GM10266 (cell line): ENCODE measurements at regions not wholly inside any gene's neighbourhood (a gene's known extent, or its start where the extent isn't known, plus 50 kb on each side); places are given as distances from the start of the nearest gene placed in this dataset.

Experiments
- DNase-seq: peaks from one replicate; pipeline ENCODE4 v3.0.0; 2012; ENCODE audit errors: extremely low spot score
- CTCF ChIP-seq: IDR thresholded peaks from 2 replicates; pipeline ENCODE4 v1.5.1; 2012; ENCODE audit warnings: mild to moderate bottlenecking, low read depth; ENCODE audit not compliant: control insufficient read depth, insufficient read depth; ENCODE audit errors: missing control alignments

DNA sequence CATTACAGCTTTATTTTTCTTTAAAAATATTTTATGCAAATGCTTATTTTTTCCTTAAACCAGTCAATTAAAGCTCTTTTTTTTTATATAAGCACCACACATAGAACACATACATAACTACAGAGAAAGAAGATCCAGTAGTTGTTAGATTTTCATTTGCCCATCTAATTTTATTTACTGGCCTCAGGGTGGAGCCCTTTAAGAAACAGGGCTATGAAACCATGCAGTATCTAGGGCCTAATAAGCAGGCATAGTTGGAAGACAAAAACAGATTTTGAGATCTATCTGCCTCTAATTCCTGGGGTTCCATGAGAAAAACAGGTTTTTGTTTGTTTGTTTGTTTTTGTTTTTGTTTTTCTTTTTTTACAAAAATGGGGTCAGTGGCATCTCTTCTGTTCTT lies 120.6 kb downstream of the BCHE start:
- no peak for TF ChIP-seq CTCF
- no peak for DNase-seq

- no peak for TF ChIP-seq CTCF
- DNase-seq = no peak
Observed at GRCh38 chr3:165713479-165713878, 123.7 kb downstream of the BCHE start.

GRCh38 chr3:165712382-165712781 lies 124.8 kb downstream of the BCHE start:
- TF ChIP-seq CTCF = no peak
- no peak for DNase-seq

GRCh38 chr3:165697910-165698309 lies 139.3 kb downstream of the BCHE start:
- DNase-seq = no peak
- no peak for TF ChIP-seq CTCF

GRCh38 chr3:165696496-165696895 lies 140.7 kb downstream of the BCHE start:
- DNase-seq = no peak
- no peak for TF ChIP-seq CTCF

GRCh38 chr3:165683947-165684346 lies 153.3 kb downstream of the BCHE start:
- TF ChIP-seq CTCF = no peak
- no peak for DNase-seq

DNA sequence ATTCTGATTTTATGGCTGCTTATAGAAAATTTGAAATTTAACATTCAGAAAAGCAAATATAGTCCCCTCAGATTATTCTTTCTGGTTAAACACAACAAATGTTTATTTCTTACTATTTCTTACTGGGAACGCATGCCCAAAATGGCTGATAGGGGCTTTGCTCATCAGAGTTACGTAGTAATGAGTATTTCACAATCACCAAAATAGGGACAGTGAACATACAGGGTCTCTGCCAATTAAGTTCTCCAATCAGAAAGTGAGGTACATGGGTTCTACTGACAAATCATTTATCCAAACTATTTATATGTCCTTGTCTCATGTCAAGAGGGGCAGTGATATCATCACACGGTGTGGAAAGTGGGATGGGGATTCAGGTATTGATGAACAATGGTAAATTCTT lies 154.5 kb downstream of the BCHE start:
- no peak for DNase-seq
- TF ChIP-seq CTCF = no peak
